Glomerular visceral epithelial cell (primary cell): ENCODE measurements at regions not wholly inside any gene's neighbourhood (a gene's known extent, or its start where the extent isn't known, plus 50 kb on each side); places are given as distances from the start of the nearest gene placed in this dataset.
"Not testable (repeated sequence)": the region's sequence is repeated elsewhere in the genome, so short reads cannot be mapped to it uniquely, and the experiment has no call there.

ENCODE experiments used
- DNase-seq: peaks from one replicate; pipeline ENCODE4 v3.0.0-alpha.2; 2016; ENCODE audit errors: extremely low spot score

DNA sequence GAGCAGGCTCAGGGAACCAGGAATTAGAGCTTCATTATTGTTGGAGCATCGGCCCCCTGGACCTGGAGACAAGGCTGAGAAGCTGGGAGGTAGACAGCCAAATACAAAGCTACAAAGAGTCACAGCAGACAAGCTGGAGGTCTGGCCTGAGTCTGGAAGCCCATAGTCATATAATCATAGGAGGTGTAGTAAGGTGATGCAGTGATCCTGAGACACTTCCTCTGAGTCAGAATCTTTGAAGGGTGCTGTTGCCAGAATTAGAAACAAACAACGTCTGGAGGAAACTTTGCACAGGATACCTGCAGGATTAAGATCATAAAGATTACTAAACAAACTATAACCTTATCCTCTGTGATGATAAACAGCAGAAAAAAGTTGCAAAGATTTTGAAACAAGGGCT is 213.8 kb downstream of the DSC3 start:
- peak; percentile 1 for DNase-seq

DNA sequence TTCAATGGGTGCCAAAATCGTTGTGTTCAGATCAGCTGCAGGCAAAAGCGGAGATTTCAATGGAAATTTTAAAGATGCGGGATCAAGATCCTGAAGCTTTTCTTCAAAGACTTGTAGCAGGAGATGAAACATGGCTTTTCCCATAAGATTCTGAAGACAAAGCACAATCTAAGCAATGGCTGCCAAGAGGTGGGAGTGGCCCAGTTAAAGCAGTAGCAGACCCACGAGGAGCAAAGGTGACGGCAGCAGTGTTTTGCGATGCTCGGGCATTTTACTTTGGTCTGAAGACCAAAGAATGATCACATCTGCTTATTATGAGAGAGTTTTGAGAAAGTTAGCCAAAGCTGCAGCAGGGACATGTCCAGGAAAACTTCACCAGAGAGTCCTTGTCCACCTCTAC is 222.9 kb downstream of the DSC3 start:
- DNase-seq = no peak

GRCh38 chr18:30814446-30814845 is 228.1 kb downstream of the DSC3 start:
- DNase-seq = no peak

- DNase-seq = no peak
Observed at GRCh38 chr18:30811580-30811979, 231.0 kb downstream of the DSC3 start.

DNA sequence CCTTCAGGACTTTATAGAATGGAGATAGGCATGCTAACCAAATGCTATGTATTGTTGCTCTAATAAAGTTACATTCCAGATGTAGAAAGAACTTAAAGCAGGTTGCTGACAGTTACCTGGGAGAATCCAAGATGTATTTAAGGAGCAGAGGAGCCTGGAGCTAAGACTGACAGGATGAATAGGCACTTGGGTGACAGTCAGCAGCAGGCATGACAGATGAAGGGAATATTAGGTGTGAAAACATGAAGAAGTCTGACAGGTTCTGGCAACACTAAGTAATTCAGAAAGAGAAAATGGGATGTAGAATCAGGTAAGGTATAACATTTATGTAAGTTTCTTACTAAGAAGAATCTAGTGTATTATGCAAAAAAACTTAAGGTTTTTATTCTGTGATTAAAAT is 232.0 kb downstream of the DSC3 start:
- DNase-seq = no peak

- DNase-seq = no peak
Observed at GRCh38 chr18:30806823-30807222, 235.7 kb downstream of the DSC3 start.

DNA sequence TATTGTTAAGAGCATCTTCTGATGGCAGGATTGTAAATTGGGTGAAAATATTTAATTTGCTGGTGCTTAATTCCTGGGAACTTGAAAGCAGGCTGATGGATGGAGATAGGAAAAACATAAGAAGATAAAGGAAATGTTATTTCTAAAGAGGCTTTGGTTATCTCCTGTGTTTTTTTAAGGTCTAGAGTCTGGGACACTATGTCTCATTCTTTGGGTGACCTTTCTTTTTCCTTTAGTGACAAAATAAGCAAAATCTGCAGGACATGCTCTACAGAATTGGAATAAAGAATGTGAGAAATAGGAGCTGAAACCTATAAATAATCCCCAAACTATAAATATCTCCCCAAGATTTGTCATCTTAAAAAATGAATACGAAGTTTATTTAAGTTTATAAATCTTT is 241.7 kb downstream of the DSC3 start:
- DNase-seq = no peak

- no peak for DNase-seq
Observed at GRCh38 chr18:30792051-30792450, 250.5 kb downstream of the DSC3 start.

- not testable (repeated sequence) for DNase-seq
Observed at GRCh38 chr18:30788411-30788991, 254.0 kb downstream of the DSC3 start.

GRCh38 chr18:30787410-30787809 is 255.1 kb downstream of the DSC3 start:
- DNase-seq = no peak

DNA sequence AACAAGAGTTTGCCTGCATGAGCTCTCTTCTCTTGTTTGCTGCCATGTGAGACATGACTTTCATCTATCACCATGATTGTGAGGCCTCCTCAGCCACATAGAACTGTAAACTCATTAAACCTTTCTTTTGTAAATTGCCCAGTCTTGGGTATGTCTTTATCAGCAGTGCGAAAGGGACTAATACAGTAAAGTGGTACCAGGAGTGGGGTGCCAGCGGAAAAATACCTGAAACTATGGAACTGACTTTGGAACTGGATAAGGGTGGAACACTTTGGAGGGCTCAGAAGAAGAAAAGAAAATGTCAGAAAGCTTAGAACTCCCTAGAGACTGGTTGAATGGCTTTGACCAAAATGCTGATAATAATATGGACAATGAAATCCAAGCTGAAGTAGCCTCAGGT is 260.9 kb downstream of the DSC3 start:
- DNase-seq = no peak

GRCh38 chr18:30775629-30776028 is 266.9 kb downstream of the DSC3 start:
- DNase-seq = no peak

DNA sequence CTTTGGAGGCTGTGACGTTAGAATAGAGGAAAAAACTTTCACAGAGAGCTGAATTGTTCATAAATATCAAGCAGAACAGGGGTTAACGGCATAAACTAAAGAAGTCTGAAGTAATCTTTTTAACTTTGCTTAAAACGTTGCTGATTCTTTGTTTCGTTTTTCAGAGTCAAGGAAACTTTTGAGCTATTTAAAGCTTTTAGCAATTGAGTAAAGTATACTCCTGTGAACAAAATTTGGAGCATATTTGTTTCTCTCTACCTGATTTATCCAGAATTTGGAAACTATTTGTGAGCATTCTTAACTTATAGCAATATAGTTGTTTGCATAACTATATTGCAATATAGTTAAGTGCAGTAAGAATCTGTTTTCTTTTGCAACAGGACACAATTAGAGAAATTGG is 270.4 kb downstream of the DSC3 start:
- not testable (repeated sequence) for DNase-seq

DNA sequence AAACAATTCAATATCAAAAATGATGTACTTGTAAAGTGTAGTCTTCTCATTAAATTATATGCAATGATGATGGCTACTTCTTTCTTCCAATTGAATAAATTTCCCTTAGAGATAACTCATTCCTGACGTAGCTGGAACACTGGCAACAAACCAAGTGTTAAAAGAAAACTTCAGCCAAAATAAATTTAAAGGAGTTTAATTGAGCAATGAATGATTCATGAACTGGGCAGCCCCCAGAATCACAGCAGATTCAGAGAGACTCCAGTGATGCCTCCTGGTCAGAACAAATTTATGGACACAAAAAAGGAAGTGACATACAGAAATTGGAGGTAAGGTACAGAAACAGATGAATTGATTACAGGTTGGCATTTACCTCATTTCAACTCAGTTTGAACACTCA is 276.5 kb downstream of the DSC3 start:
- DNase-seq = no peak

DNA sequence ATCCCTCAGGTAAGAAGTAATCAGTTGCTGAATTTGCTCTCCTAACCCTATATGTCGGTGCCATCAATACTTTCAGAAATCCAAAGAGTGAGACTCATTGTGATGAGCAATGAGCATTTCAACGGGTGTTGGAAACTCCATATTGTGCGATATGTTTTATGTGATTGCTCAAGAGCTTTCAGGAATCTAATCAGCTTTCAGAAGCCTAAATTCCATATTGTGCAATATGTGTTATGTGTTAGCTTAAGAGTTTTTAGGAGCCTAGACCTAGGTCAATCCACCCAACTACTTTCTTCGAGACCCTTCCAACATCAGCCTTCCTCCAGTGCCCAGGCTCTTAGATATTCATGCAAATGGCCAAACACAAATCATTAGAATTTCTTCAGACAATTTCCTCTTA is 277.3 kb downstream of the DSC3 start:
- no peak for DNase-seq

GRCh38 chr18:30763902-30764350 is 278.6 kb downstream of the DSC3 start:
- DNase-seq = no peak

DNA sequence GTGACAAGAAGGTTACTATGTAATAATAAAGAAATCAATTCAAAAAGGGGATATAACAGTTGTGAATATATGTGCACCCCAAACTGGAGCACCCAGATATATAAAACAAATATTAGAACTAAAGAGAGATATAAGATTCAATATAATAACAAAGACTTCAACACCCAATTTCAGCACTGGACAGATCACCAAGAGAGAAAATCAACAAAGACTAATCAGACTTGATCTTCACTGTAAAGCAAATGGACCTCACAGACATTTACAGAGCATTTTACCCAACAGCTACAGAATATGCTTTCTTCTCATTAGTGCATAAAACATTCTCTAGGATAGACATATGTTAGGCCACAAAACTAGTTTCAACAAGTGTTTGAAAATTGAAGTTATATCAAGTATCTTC is 287.7 kb downstream of the DSC3 start:
- no peak for DNase-seq

- DNase-seq = no peak
Observed at GRCh38 chr18:30748541-30748940, 294.0 kb downstream of the DSC3 start.

DNA sequence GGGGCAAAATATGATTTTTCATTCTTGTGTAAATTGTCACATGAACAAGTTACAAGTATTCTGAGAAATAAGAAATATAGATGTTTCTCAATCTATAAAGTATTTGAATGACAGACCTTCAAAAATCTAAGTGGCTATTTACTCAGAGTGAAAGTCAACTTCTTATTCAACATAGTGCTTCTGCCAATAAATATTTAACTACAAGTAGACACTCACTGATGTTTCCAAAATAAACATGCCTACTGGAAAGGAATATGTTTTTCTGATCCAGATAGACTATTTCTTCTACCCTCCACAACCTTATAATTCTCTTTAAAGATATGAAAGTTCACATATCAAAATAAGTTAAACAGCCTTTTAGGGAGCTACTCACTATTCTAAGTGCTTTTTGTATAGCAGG is 296.3 kb downstream of the DSC3 start:
- no peak for DNase-seq

DNA sequence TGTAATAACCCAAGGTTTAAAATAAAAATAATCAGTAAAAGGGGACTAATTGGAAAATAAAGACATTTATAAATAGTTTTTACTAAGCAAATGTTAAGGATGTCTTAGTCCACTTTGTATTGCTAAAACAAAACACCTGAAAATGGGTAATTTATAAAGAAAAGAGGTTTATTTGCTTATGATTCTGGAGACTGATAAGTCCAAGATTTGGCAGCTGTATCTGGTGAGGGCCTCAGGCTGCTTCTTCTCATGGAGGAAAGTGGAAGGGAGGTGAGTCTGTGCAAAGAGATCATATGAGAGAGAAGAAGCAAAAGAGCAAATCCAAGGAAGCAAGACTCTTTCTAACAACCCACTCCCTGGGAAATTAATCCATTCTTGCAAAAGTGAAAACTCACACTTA is 299.5 kb downstream of the DSC3 start:
- DNase-seq = no peak

- no peak for DNase-seq
Observed at GRCh38 chr18:30730915-30731314, 311.6 kb downstream of the DSC3 start.

DNA sequence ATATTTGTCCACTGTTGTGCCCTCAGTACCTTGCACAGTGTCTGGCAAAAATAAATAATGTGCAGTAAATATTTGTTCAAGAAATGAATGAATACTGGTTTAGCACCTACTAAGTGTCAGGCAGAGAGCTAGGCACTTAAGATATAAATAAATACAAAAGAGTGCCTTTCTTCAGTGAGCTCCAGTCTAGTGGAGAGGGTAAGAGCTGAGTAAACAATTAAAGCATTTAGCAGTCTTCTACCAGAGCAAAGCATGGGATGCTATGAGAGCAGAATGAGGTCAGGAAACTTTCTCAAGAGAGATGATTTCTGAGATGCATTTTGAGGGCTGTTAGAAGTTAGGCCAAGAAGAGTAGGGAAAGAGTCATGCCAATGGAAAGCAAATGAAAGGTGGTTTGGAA is 314.7 kb downstream of the DSC3 start:
- DNase-seq = no peak

DNA sequence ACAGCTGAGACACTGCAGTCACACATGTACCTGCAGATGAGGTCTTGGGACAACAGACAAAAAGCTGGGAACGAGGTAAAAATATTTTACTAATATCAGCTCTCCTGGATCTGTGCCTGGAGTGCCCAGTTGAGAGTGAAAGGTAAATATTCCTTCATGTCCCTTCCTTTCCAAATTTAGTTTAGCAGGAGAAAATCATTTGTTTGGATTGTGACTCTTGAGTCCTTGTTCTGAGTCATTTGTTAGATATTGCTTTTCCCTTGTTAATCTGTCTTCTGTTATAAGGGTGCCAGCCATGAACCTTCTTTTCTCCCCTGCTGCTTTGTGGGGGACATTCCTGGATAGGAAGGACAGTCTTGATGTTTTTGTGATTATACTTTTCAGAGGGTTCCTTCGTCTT is 329.2 kb downstream of the DSC3 start:
- no peak for DNase-seq

DNA sequence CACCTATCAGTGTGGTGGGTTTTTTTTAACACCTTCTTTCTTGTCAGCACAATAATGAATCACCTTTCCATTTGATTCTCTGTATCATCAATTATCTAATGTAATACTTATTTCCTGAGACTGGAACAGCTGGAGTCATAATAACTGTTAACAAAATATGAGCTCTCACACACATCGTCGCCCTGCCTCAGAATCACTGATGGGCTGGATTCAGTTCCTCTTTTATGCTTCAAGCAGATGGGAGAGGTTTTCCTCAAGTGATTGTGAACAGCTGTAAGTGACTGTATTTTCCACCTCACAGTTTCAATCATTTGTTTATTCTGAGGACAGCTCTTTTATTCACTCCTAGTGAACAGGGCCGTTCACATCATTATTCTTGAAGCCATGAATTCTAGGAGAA is 330.2 kb downstream of the DSC3 start:
- no peak for DNase-seq

DNA sequence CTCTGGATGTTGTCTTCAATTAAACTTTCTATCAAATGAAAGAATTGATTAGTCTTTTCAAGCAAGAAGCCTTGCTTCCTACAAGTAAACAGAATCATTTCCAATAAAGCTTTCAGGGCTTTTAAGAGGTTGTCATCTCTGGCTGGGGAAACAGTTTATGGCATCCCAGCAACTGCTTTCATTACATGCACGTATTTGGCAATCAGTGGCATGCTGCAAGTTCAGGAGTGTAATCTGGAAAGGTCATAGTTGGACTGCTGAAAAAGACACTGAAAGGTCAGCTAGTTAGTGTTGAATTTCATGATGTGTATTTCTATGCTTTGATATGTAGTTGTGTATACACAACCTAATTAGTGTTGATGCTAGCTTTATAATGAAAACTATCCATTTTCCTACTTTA is 332.9 kb downstream of the DSC3 start:
- DNase-seq = no peak
